GM21528 (cell line): ENCODE measurements at regions not wholly inside any gene's neighbourhood (a gene's known extent, or its start where the extent isn't known, plus 50 kb on each side); places are given as distances from the start of the nearest gene placed in this dataset.
"Not testable (repeated sequence)": the region's sequence is repeated elsewhere in the genome, so short reads cannot be mapped to it uniquely, and the experiment has no call there.

ENCODE experiments used
- ATAC-seq: cut with Tn5 transposase; IDR thresholded peaks from one replicate; pipeline ENCODE4 v1.9.1; 2021; ENCODE audit warnings: mild to moderate bottlenecking, moderate library complexity; ENCODE audit not compliant: unreplicated experiment, low FRiP score

DNA sequence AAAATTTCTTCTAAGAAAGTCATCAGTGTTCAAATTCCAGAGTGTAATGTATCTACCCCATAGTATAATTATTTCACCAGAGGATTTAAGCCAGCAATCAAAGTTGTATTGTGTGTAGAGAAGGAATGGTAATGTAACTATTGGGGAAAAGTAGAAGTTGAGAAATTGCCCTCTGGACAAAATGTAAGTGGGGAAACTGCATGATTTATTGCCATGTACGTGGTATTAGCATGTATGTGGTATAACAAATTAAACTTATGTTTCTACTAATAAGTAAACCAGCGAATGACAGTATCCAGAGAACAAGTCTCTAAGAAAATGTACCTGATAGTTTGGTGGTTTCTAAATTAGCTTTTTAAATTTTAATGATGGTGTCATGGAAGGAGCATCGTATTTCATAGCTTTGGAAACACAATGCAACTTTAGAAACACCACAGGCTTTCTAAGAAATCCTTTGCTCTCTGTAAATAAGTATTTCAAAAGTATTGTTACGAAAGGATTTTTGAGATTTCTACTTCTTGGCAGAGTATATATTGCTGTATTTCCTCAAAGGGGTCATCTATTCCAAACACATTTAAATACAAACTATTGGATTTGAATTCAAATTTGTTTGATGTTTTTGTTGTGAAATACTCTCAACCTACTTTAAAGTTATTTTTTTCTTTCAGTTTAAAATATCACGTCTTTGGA is 1018.9 kb upstream of the ZEB2 start:
- no peak for ATAC-seq

DNA sequence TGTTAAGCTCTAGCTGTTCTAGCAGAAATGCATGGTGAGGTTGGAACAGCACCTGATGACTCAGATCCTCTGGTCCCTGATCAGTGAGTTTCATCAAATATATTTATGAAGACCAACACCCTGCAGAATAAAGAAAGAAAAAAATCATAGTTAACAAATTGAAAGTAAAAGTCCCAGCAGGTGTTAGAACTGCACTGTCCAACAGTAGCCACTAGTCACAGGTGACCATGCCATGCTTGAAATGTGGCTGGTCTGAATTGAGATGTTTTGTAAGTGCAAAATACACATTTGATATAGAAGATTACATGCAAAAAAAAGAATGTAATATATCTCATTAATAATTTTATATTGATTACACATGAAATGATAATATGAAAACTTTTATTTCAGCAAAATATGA is 1010.7 kb upstream of the ZEB2 start:
- no peak for ATAC-seq

DNA sequence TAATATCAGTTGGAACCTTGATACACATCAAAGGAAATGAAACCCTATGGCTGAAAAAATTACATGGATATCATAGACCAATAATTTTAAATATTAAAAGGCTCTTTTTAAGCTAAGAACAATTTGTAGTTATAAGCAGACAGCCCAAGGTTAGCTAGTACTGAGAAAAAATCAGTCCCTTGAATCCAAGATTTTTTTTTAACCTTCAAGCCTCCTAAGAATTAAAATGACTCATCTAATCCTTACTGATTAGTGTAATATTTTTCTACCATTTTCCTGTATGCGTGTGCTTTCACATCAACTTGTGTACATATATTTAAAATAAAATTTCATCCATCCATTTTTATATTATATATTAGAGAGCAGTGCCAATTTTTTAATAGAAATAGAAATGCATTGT is 1004.9 kb upstream of the ZEB2 start:
- ATAC-seq = no peak

DNA sequence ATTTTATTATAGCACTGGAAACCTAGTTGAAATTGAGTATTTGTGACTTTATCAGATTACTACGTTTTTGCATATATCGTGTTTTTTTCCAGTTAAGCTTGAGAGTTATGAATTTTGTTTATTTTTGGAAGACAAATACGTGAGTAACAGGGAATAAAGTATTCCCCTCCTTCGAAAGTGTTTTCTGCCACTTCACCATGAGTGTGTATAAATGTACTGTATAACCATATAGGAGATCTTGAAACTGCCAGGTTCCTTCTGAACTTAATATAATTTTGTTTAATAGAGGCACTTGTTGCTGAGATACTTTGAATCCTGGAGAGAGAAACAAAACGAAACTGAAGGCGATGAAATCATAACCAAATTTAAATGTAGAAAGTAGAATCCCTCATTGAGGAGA is 1004.4 kb upstream of the ZEB2 start:
- ATAC-seq = no peak

DNA sequence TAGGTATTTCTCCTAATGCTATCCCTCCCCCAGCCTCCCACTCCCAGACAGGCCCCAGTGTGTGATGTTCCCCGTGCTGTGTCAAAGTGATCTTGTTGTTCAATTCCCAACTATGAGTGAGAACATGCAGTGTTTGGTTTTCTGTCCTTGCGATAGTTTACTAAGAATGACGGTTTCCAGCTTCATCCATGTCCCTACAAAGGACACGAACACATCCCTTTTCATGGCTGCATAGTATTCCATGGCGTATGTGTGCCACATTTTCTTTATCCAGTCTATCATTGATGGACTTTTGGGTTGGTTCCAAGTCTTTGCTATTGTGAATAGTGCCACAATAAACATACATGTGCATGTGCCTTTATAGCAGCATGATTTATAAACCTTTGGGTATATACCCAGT is 999.3 kb upstream of the ZEB2 start:
- ATAC-seq = not testable (repeated sequence)

DNA sequence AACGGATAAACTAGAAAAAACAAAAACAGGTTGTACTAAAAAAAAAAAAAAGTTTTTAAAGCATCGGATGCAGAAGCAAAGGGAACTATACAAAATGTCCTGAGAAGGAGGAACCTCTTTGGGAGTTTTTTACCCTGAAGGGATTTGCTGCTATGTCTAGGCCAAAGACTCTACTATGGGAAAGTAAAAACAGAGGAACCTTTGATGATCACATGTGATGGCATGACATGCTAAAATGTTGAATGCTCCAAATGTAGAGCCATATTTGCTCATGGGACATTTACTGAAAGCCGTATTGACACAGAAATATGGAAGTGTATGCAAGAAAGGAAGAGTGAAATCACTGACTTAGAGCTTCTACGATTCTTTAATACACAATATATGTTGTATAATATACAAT is 992.0 kb upstream of the ZEB2 start:
- no peak for ATAC-seq

DNA sequence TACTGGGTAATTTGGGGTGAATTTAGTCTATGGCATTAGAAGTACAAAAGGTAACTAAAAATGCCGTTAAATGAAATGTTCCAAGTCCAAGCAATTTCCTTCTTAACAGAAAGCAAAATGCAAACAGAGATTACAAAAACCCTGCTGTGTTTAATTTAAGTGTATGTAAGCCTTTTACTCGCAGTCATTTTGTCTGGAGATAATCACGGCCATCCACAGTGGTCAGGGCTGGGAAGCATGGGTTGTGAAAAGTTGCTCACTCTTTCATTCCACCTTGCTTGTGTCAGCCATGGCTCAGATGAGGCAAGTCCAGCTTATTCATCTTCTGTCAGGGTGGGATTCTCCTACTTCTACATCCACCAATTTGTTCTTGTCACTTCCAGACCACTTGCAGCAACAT is 983.6 kb upstream of the ZEB2 start:
- ATAC-seq = no peak

DNA sequence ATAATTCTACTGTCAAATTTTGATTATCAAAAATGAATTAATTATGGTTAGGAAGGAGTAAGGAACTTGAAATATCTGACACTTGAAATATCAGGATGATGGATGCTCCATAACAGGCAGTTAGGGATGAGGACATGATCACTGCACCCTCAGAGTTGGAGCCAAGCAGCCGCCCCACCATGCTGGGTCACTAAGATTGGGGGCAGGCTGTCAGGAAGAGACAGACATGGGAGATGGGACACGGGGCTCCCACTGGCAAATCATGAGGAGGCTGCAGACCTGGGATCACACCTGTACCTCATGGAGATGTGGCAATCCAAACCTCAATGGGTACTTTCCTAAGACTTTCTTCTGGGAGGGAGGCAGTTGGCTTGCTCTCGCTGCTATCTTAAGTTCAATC is 982.0 kb upstream of the ZEB2 start:
- no peak for ATAC-seq

DNA sequence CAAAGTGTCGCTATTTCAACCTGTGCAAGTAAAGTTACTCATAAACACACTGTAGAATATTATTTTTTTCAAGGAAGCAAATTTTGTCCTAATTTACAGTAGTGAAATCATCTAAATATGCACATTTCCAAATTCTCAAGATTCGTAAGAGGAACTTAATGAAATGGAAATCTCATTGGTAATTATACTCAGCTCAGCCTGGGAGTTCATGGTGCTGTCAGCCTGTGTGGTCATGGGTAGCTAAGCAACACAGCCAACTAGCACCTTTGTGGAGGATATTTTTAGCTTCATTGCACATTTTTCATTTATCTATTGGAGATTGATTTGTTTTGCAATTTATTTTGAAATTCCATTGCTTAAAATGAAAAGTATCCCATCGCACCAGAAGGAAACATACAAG is 975.7 kb upstream of the ZEB2 start:
- no peak for ATAC-seq

DNA sequence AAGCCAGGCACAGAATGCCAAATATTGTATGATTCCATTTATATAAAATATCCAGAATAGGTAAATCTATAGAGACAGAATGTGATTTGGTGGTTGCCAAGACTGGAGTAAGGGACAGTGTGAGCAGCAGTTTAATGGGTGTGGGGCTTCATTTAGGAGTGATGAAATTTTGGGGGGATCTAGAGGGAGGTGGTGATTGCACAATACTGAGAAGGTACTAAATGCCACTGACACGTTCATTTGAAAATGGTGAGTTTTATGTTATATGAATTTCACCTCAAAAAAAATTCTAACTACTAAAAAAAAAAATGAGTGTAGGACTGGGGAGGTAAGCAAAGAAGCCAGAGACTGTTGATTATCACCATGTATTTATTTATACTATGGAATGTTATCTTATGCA is 974.5 kb upstream of the ZEB2 start:
- no peak for ATAC-seq

DNA sequence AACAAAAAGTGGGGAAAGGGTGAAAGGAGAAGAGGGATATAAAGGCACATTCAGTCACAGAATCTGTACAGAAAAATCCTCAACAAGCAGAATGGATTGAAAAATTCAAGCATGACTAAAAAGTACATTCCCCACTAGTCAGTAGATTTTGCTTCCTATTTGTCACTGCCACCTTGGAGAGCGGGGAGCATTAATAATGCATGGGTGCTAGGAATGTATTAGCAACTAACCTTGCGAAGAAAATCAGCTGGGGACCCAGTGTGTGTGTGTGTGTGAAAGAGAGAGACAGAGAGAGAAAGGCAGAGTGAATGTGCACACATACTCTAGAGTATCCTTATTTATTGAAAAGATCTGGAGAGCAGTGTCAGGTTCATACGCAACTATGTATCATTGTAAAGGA is 968.7 kb upstream of the ZEB2 start:
- ATAC-seq = no peak

DNA sequence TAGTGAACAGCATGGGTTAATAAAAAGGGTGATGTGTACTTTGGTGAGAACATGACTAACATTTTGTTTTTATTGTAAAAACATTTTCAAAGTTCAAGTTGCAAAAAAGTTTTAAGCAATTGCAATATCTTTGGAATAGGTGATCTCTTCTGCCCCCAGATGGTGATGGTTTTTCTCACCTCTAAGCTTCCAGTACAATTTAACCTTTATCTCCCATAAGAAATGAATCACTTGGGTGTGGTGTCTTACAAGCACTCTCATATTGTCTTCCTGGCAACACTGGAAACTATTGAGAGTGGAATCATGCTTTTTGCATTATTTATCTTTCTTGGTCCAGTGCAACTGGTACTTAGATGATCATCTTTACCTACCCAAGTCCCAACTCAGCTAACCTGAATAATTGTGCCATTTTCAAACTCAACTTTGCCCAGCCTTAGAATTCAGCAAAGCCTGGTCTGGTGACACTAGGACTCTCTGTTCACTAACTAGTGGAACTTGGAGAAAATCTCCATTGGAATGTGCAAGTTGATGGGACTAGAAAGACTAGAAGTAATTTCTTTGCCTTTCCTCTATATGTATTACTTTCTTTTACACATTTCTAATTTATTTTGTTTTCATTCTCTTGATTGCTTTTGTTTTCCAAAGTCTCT is 964.7 kb upstream of the ZEB2 start:
- ATAC-seq = no peak

DNA sequence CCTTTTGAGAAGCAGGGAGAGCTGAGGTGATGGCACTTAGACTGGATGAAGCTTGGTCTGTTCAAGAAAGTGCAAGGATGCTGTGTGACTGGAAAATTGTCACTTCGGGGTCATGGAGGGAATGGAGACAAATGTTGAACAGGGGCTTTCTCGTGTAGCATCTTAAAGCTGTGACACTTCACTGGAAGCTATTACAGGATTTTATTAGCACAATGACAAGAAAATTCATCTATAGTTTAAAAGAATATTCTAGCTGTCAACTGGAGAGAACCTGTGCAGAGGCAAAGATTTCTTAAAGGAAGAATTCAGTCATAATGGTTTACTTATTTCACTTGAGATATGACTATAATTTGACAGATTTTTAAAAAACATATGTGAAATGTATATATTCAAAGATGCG is 963.9 kb upstream of the ZEB2 start:
- no peak for ATAC-seq

DNA sequence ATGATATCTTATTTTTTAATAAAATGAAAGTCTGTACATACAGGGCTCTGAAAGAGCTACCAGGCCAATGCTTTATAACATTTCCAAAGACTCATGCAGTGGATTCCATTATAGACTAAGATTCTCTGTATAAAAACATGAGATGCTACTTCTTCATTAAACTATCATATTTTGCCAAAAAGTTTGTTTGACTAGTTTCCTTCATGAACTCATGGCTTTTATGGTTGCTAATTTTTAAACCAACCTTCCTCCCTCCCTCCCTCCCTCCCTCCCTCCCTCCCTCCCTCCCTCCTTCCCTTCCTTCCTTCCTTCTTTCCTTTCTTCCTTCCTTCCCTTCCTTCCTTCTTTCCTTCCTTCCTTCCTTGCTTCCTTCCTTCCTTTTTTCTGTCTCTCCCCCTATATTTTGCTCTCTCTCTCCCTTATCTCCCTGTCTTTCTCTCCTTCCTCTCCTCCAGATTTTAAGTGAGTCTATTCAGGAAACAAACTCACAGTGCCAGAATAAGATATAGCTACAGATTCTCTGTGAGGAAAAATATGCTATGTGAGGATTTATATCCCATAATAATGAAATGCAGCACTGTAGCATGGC is 961.5 kb upstream of the ZEB2 start:
- ATAC-seq = no peak

DNA sequence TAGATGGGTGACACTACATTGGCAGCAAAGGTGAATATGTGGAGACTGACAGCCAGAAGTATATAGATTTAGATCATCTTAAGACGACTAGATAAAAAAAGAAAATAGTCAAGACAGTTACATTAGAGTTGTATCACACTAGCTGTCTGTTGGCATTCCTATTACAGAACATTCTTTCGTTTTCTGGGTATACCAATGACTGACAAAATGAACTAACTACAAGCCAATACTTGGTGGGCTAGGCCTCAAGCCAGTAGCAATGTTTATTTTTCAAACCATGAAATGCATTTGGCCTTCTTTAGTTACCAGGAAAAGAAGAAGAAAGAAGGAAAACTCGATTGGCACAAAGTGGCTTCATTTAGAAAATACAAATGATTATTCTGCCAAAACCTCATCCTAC is 944.9 kb upstream of the ZEB2 start:
- ATAC-seq = no peak

DNA sequence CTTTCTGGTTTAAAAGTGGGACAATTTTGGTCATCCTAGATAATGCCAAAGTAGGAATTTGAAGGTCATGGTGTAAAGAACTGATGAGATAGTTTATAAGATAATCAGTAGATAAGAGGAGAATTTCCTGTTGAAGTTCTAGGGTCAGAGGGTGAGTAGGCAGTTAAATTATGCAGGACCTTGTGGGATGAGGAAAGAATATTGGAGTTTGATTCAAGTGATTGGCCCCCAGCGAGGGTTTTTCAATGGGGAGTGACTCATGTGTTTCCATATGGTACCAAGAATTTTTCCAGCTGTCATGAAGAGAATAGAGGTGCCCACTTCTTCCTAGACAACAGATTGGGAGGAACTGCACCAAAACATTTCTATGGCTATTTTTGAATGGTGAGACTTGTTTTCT is 940.2 kb upstream of the ZEB2 start:
- no peak for ATAC-seq

DNA sequence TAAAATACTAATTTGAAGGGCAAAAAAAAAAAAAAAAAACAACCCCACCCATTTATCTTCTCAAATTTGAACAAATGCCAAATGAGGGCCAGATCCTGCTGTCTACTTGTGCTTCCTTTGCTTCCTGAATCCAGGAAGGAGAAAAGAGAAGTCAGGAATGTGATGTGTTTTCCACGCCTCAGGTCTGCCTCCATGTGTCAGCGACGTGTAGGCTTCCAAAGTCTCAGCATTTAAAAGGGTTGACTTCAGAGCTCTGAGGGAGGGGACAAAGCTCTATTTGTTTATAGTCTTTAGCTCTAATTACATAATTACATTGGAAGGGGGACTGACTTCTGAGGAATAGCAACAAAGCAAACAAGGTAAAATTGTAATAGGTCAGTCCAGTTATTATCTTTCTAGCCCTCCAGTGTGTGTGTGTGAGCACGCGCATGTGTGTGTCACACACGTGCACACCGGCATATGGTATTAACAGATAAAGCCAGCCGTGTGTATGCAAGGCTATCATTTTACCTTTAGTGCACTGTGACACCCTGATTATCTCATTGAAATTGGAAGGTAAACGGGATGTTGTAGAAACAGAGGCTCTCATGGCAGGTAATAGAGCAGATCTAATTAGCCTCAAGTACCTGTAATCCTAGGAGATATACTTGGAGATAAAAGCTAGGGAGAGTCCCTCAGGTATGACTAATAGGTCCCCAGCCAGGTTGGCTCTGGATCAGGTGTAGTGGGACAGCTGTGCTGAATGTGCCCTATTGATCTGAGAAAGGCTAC is 911.4 kb upstream of the ZEB2 start:
- no peak for ATAC-seq

DNA sequence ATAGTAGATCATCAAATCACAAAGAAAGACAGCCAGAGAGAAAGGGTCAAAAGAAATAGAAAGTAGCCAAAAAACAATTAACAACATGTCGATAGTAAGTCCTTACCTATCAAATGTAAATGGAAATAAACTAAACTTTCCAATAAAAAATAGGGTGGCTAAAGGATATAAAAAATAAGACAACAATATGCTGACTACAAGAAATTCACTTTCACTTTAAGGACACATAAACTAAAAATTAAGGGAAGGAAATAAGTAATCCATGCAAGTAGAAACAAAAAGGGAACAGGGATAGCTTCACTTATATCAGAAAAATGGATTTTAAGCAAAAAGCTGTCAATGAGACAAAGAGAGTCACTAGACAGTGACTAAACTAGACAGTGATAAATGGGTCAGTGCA is 903.9 kb upstream of the ZEB2 start:
- no peak for ATAC-seq

DNA sequence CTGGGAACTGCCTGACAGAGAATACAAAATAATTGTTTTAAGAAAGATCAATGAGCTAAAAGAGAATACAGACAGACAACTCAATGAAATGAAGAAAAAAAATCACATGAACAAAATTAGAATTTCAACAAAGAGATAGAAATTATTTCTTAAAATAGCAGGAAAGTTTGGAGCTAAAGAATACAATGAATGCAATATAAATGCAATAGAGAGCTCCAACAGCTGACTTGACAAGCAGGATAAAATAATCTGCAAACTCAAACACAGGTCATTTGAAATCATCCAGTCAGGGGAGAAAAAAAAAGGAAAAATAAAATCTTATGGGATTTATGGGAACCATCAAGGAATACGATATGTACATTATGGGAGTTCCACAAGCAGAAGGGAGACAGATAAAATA is 902.7 kb upstream of the ZEB2 start:
- ATAC-seq = no peak

DNA sequence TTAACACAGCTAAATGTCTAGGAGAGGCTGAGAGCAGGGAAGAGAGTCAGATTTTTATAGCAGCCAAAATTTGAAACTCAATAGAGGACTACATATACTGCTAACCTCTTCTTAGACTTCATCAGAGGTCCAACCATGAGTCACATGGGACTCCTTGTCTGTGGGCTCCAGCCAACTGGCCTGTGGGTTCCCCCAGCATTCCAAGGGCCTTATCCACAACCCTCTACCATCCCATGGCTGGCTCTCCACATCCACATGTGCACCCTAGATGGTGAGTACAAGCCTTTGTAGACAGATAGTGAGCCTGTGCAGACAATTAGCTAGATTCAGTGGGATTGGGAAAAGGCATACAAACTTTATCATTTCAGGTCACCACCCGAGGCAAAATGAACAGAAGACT is 901.9 kb upstream of the ZEB2 start:
- ATAC-seq = no peak

DNA sequence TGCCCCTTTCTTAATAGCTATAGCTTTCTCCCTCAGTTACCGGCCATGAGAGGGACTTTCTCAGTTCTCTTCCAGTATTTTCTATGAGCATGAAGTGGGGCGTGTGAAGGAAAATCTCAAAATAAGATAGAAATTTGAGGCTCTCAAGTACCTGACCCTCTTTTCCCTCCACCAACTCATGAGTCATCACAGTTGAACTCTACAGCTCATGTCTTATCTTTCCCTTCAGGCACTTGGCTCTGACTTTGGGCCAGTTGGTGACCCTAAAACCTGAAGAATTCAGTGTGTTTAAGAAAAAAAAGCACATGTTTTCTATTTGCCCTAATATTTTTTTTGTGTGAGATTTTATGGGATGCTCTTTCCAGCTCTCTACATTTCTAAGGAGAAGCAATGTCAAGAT is 896.7 kb upstream of the ZEB2 start:
- ATAC-seq = no peak

DNA sequence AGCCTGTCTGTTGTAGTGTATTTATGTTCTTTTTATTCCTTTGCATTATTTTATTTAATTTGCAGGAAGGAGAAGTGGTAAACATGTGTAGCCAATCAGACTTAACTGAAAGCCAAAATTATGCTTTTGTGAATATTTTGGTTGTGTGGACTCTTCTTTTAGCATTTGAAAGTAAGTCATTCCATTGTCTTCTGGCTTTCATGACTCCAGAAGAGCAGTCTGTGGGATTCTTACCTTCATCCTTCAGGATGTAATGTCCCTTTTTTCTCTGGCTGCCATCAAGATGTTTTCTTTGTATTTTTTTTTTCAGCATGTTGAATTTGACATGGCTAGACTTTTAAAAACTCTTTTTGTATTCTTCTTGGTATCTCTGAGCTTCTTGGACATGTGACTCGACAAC is 895.2 kb upstream of the ZEB2 start:
- no peak for ATAC-seq
